ENCODE measurements at regions not wholly inside any gene's neighbourhood (a gene's known extent, or its start where the extent isn't known, plus 50 kb on each side); places are given as distances from the start of the nearest gene placed in this dataset.
A peak's percentile ranks its signal among the peaks of the same experiment; 100 is the strongest.

- Mint-ChIP-seq H3K9me3 (ENCODE audit: insufficient read depth) (no peaks in the 10 kb centered on the region), H3K27me3 (ENCODE audit: low read depth) (no peaks in the 10 kb centered on the region), H3K27ac (no peak overlapping the region), H3K4me3 (no peak overlapping the region), H3K4me1 (ENCODE audit: low read depth) (no peaks in the 10 kb centered on the region), H3K36me3 (ENCODE audit: low read depth) (no peaks in the 10 kb centered on the region)
- DNase-seq (peak; percentile 47), ATAC-seq (no peak)
- ChIA-PET POLR2A (no interaction called here), CTCF (interaction anchor here (0.6 to 1.6 kb wide), 5 partner anchors 13 to 681 kb away, joined by 3 read pairs; no protein-coding TSS in a partner anchor)
These were observed 607.2 kb upstream of the MGMT start for GRCh38 chr10:128859738-128860386.

- CTCF ChIA-PET: interaction anchor here (0.6 to 1.6 kb wide), 4 partner anchors 12 to 649 kb away, joined by 3 read pairs; no protein-coding TSS in a partner anchor
These were observed 606.5 kb upstream of the MGMT start for GRCh38 chr10:128860574-128860973.

GRCh38 chr10:128861018-128861901 lies 605.8 kb upstream of the MGMT start:
- Mint-ChIP-seq H3K27ac (no peak overlapping the region), H3K36me3 (ENCODE audit: low read depth) (no peaks in the 10 kb centered on the region), H3K9me3 (ENCODE audit: insufficient read depth) (no peaks in the 10 kb centered on the region), H3K4me3 (no peak overlapping the region), H3K4me1 (ENCODE audit: low read depth) (no peaks in the 10 kb centered on the region), H3K27me3 (ENCODE audit: low read depth) (no peaks in the 10 kb centered on the region)
- ChIA-PET CTCF (no interaction called here), POLR2A (no interaction called here)
- no peak for ATAC-seq
- peak; percentile 11 for DNase-seq

More at GRCh38 chr10:128860574-128860973, 606.5 kb upstream of the MGMT start:
- ATAC-seq: no peak
- no peaks in the 10 kb centered on the region for H3K36me3 Mint-ChIP-seq (ENCODE audit: low read depth)
- no peak overlapping the region for H3K27ac Mint-ChIP-seq
- H3K4me3 Mint-ChIP-seq: no peak overlapping the region
- H3K27me3 Mint-ChIP-seq (ENCODE audit: low read depth): no peaks in the 10 kb centered on the region
- POLR2A ChIA-PET: no interaction called here
- peak; percentile 15 for DNase-seq
- H3K9me3 Mint-ChIP-seq (ENCODE audit: insufficient read depth): no peaks in the 10 kb centered on the region
- no peaks in the 10 kb centered on the region for H3K4me1 Mint-ChIP-seq (ENCODE audit: low read depth)

- Mint-ChIP-seq H3K4me3 (no peak overlapping the region), H3K27me3 (ENCODE audit: low read depth) (no peaks in the 10 kb centered on the region), H3K36me3 (ENCODE audit: low read depth) (no peaks in the 10 kb centered on the region), H3K9me3 (ENCODE audit: insufficient read depth) (no peaks in the 10 kb centered on the region), H3K4me1 (ENCODE audit: low read depth) (no peaks in the 10 kb centered on the region), H3K27ac (no peak overlapping the region)
- POLR2A ChIA-PET: no interaction called here
- peak; percentile 5 for DNase-seq
- CTCF ChIA-PET: no interaction called here
- ATAC-seq: no peak
These were observed 603.6 kb upstream of the MGMT start for GRCh38 chr10:128863411-128863810.

- POLR2A ChIA-PET: no interaction called here
- Mint-ChIP-seq H3K27me3 (ENCODE audit: low read depth) (no peaks in the 10 kb centered on the region), H3K36me3 (ENCODE audit: low read depth) (no peaks in the 10 kb centered on the region), H3K27ac (no peak overlapping the region), H3K9me3 (ENCODE audit: insufficient read depth) (no peaks in the 10 kb centered on the region), H3K4me3 (no peak overlapping the region), H3K4me1 (ENCODE audit: low read depth) (no peaks in the 10 kb centered on the region)
- ATAC-seq (no peak), DNase-seq (peak; percentile 1)
- CTCF ChIA-PET: no interaction called here
These were observed 603.1 kb upstream of the MGMT start for GRCh38 chr10:128863823-128864405.

GRCh38 chr10:128864554-128865295 lies 602.3 kb upstream of the MGMT start:
- Mint-ChIP-seq H3K4me1 (ENCODE audit: low read depth) (no peaks in the 10 kb centered on the region), H3K9me3 (ENCODE audit: insufficient read depth) (no peaks in the 10 kb centered on the region), H3K27ac (no peak overlapping the region), H3K36me3 (ENCODE audit: low read depth) (no peaks in the 10 kb centered on the region), H3K4me3 (no peak overlapping the region), H3K27me3 (ENCODE audit: low read depth) (no peaks in the 10 kb centered on the region)
- CTCF ChIA-PET: no interaction called here
- POLR2A ChIA-PET: no interaction called here
- ATAC-seq (no peak), DNase-seq (peak; percentile 10)

GRCh38 chr10:128865436-128866195 lies 601.4 kb upstream of the MGMT start:
- Mint-ChIP-seq H3K27me3 (ENCODE audit: low read depth) (no peaks in the 10 kb centered on the region), H3K4me1 (ENCODE audit: low read depth) (no peaks in the 10 kb centered on the region), H3K36me3 (ENCODE audit: low read depth) (no peaks in the 10 kb centered on the region), H3K4me3 (no peak overlapping the region), H3K9me3 (ENCODE audit: insufficient read depth) (no peaks in the 10 kb centered on the region), H3K27ac (no peak overlapping the region)
- ChIA-PET POLR2A (no interaction called here), CTCF (no interaction called here)
- ATAC-seq: no peak
- peak; percentile 1 for DNase-seq

GRCh38 chr10:128866551-128866950 lies 600.5 kb upstream of the MGMT start:
- ChIA-PET CTCF (no interaction called here), POLR2A (no interaction called here)
- no peak overlapping the region for H3K4me3 Mint-ChIP-seq
- no peaks in the 10 kb centered on the region for H3K9me3 Mint-ChIP-seq (ENCODE audit: insufficient read depth)
- no peak overlapping the region for H3K27ac Mint-ChIP-seq
- no peaks in the 10 kb centered on the region for H3K36me3 Mint-ChIP-seq (ENCODE audit: low read depth)
- no peaks in the 10 kb centered on the region for H3K4me1 Mint-ChIP-seq (ENCODE audit: low read depth)
- ATAC-seq (no peak), DNase-seq (peak; percentile 4)
- H3K27me3 Mint-ChIP-seq (ENCODE audit: low read depth): no peaks in the 10 kb centered on the region

GRCh38 chr10:128867210-128867609 lies 599.8 kb upstream of the MGMT start:
- POLR2A ChIA-PET: no interaction called here
- ATAC-seq: no peak
- no peaks in the 10 kb centered on the region for H3K27me3 Mint-ChIP-seq (ENCODE audit: low read depth)
- no peaks in the 10 kb centered on the region for H3K4me1 Mint-ChIP-seq (ENCODE audit: low read depth)
- CTCF ChIA-PET: no interaction called here
- H3K9me3 Mint-ChIP-seq (ENCODE audit: insufficient read depth): no peaks in the 10 kb centered on the region
- no peaks in the 10 kb centered on the region for H3K36me3 Mint-ChIP-seq (ENCODE audit: low read depth)
- H3K4me3 Mint-ChIP-seq: no peak overlapping the region
- DNase-seq: peak; percentile 2
- no peak overlapping the region for H3K27ac Mint-ChIP-seq

- H3K27me3 Mint-ChIP-seq (ENCODE audit: low read depth): no peaks in the 10 kb centered on the region
- no peaks in the 10 kb centered on the region for H3K9me3 Mint-ChIP-seq (ENCODE audit: insufficient read depth)
- H3K27ac Mint-ChIP-seq: no peak overlapping the region
- ChIA-PET CTCF (no interaction called here), POLR2A (no interaction called here)
- H3K4me3 Mint-ChIP-seq: no peak overlapping the region
- peak; percentile 1 for DNase-seq
- H3K36me3 Mint-ChIP-seq (ENCODE audit: low read depth): no peaks in the 10 kb centered on the region
- no peaks in the 10 kb centered on the region for H3K4me1 Mint-ChIP-seq (ENCODE audit: low read depth)
- ATAC-seq: no peak
These were observed 599.2 kb upstream of the MGMT start for GRCh38 chr10:128867819-128868218.

- H3K36me3 Mint-ChIP-seq (ENCODE audit: low read depth): no peaks in the 10 kb centered on the region
- no peaks in the 10 kb centered on the region for H3K27me3 Mint-ChIP-seq (ENCODE audit: low read depth)
- no peaks in the 10 kb centered on the region for H3K4me1 Mint-ChIP-seq (ENCODE audit: low read depth)
- H3K27ac Mint-ChIP-seq: no peak overlapping the region
- ATAC-seq (no peak), DNase-seq (no peak)
- ChIA-PET POLR2A (no interaction called here), CTCF (no interaction called here)
- no peak overlapping the region for H3K4me3 Mint-ChIP-seq
- no peaks in the 10 kb centered on the region for H3K9me3 Mint-ChIP-seq (ENCODE audit: insufficient read depth)
These were observed 598.6 kb upstream of the MGMT start for GRCh38 chr10:128868481-128868880.
